ENCODE measurements at regions not wholly inside any gene's neighbourhood (a gene's known extent, or its start where the extent isn't known, plus 50 kb on each side); places are given as distances from the start of the nearest gene placed in this dataset.

GRCh38 chr12:3967556-3968160 lies 94.5 kb upstream of the PARP11 start:
- no peaks in the 10 kb centered on the region for H3K4me1 ChIP-seq (ENCODE audit: insufficient read depth, low read length, poor library complexity, severe bottlenecking)
- H3K4me3 ChIP-seq (ENCODE audit: low read depth, low read length, poor library complexity, severe bottlenecking): no peak overlapping the region
- no peaks in the 10 kb centered on the region for H3K36me3 ChIP-seq (ENCODE audit: insufficient read depth, low read length, poor library complexity, severe bottlenecking)
- no TSS peak for BruUV-seq (replicated peaks)
- CTCF ChIA-PET: no interaction called here
- H3K27me3 ChIP-seq (replicated peaks; ENCODE audit: insufficient read depth, low read depth, low read length, poor library complexity): no peaks in the 10 kb centered on the region
- POLR2A ChIA-PET (ENCODE audit: low non-redundant PET): no interaction called here
- intact Hi-C loops (cut with micrococcal nuclease; ENCODE audit: unreplicated experiment): no loop called here
- H3K27ac ChIP-seq (ENCODE audit: low read depth, low read length, poor library complexity, severe bottlenecking): no peak overlapping the region
- DNase-seq (ENCODE audit: low spot score): no peak
- H3K9me3 ChIP-seq (ENCODE audit: low read depth, low read length, poor library complexity, severe bottlenecking): no peaks in the 10 kb centered on the region
- TF ChIP-seq CTCF (conservative IDR thresholded peaks at IDR 0.05; ENCODE audit: low read depth, low read length): no peak
- TF ChIP-seq EZH2 (IDR thresholded peaks at IDR 0.05; ENCODE audit: borderline replicate concordance, low read depth, low read length, poor library complexity, severe bottlenecking): no peak

DNA sequence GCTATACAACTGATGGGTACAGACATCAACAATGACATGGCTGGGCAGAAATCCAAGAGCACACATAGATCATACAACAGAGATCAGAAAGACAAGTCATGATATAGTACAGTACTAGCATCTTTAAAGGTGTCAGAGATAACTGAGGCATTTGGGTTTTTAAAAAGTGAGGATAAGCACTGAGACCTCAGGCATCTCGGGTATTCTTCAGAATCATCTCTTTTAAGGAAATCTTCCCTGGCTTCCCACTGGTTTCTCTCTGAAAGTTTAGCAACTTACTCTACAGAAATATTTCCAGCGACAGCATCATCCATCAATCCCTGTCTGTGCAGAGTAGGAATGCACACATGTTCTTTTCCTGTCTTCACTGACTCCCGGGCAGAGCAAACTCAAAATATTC lies 93.2 kb upstream of the PARP11 start:
- no peaks in the 10 kb centered on the region for H3K4me1 ChIP-seq (ENCODE audit: insufficient read depth, low read length, poor library complexity, severe bottlenecking)
- no peaks in the 10 kb centered on the region for H3K27me3 ChIP-seq (replicated peaks; ENCODE audit: insufficient read depth, low read depth, low read length, poor library complexity)
- no peaks in the 10 kb centered on the region for H3K36me3 ChIP-seq (ENCODE audit: insufficient read depth, low read length, poor library complexity, severe bottlenecking)
- ChIA-PET POLR2A (ENCODE audit: low non-redundant PET) (no interaction called here), CTCF (no interaction called here)
- TF ChIP-seq EZH2 (IDR thresholded peaks at IDR 0.05; ENCODE audit: borderline replicate concordance, low read depth, low read length, poor library complexity, severe bottlenecking) (no peak), CTCF (conservative IDR thresholded peaks at IDR 0.05; ENCODE audit: low read depth, low read length) (no peak)
- no TSS peak for BruUV-seq (replicated peaks)
- no peak overlapping the region for H3K27ac ChIP-seq (ENCODE audit: low read depth, low read length, poor library complexity, severe bottlenecking)
- H3K4me3 ChIP-seq (ENCODE audit: low read depth, low read length, poor library complexity, severe bottlenecking): no peak overlapping the region
- intact Hi-C loops (cut with micrococcal nuclease; ENCODE audit: unreplicated experiment): no loop called here
- no peak for DNase-seq (ENCODE audit: low spot score)
- H3K9me3 ChIP-seq (ENCODE audit: low read depth, low read length, poor library complexity, severe bottlenecking): no peaks in the 10 kb centered on the region

DNA sequence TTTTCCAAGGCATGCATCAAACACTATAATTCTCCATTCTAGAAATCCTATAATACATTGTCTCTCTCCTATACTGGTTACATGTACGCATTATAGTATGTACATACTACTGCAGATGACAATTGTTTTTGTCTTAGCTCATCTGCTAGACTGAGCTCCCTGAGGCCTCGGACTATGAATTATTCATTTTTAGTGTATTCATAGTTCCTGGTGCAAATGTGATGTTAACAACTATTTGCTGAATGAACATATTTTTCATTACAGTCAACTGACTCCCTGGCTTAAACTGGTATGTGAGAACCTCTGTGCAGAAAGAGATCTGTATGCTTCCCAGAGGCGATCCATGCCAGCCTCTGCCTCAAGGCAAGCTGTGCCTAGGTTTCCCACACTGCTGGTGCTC lies 91.8 kb upstream of the PARP11 start:
- TF ChIP-seq EZH2 (IDR thresholded peaks at IDR 0.05; ENCODE audit: borderline replicate concordance, low read depth, low read length, poor library complexity, severe bottlenecking) (no peak), CTCF (conservative IDR thresholded peaks at IDR 0.05; ENCODE audit: low read depth, low read length) (no peak)
- Histone ChIP-seq H3K4me1 (ENCODE audit: insufficient read depth, low read length, poor library complexity, severe bottlenecking) (no peaks in the 10 kb centered on the region), H3K4me3 (ENCODE audit: low read depth, low read length, poor library complexity, severe bottlenecking) (no peak overlapping the region), H3K9me3 (ENCODE audit: low read depth, low read length, poor library complexity, severe bottlenecking) (no peaks in the 10 kb centered on the region), H3K36me3 (ENCODE audit: insufficient read depth, low read length, poor library complexity, severe bottlenecking) (no peaks in the 10 kb centered on the region), H3K27ac (ENCODE audit: low read depth, low read length, poor library complexity, severe bottlenecking) (no peak overlapping the region), H3K27me3 (replicated peaks; ENCODE audit: insufficient read depth, low read depth, low read length, poor library complexity) (no peaks in the 10 kb centered on the region)
- CTCF ChIA-PET: interaction anchor here (0.6 kb wide), 1 partner anchor 387 kb away, joined by 3 read pairs; no protein-coding TSS in a partner anchor
- no TSS peak for BruUV-seq (replicated peaks)
- POLR2A ChIA-PET (ENCODE audit: low non-redundant PET): no interaction called here
- DNase-seq (ENCODE audit: low spot score): no peak
- intact Hi-C loops (cut with micrococcal nuclease; ENCODE audit: unreplicated experiment): no loop called here

Measured in A673 (cell line).